GM15510 (cell line): ENCODE measurements at regions not wholly inside any gene's neighbourhood (a gene's known extent, or its start where the extent isn't known, plus 50 kb on each side); places are given as distances from the start of the nearest gene placed in this dataset.

Experiments
- POLR2A ChIP-seq: IDR thresholded peaks from 3 replicates; pipeline ENCODE4 v1.6.1; 2011; ENCODE audit warnings: borderline replicate concordance; ENCODE audit not compliant: insufficient read length; ENCODE audit errors: extremely low read depth

DNA sequence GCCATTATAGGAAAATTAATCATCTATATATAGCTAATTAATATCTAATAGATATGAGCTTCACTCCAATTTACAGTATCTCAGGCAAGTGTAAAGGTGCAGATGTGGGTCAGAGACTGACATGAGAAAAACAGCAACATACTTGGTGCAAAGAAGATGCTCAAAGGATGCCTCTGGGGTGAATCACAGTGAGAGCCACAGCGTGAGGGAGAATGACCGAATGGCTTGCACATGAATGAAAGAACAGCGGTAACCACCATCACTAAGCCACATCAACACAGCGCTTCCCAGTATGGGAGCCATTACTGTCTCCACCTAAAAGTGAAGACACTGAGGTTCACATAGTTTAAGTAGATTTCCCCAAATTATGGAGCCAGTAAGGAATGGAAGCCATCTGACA is 423.4 kb upstream of the ID2 start:
- TF ChIP-seq POLR2A, result no peak

DNA sequence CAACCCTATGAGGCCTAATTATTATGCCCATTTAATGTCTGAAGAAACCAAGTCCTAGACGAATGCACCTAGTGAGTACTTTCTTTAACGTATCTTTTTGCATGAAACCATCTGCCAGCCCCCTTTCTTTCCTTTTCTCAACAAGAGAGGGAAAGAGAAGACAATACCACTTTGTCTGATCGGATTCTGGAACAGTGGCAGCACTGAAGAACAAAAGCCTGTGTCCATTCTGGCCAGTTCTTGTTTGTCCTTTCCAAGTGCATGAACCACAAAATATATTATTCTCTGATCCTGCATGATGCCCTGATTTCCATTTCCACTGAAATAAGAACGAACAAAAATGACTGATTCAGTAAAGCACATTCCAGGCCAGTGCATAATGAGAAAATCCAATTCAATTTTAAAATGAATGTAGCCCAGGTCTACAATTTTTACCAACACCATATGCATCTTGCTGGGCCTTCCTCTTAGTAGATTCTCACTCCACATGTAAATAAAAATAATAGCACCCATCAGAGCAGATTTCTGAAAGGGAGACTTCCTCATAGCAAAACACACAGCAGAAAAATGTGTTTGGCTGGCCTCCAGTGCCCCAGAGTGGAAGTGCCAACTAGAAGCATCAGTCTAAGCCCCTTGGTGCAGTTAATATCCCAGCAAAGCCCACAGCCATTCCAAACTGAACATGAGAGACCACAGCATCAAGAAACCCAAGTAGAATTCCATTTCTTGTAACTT is 422.6 kb upstream of the ID2 start:
- TF ChIP-seq POLR2A, result no peak

DNA sequence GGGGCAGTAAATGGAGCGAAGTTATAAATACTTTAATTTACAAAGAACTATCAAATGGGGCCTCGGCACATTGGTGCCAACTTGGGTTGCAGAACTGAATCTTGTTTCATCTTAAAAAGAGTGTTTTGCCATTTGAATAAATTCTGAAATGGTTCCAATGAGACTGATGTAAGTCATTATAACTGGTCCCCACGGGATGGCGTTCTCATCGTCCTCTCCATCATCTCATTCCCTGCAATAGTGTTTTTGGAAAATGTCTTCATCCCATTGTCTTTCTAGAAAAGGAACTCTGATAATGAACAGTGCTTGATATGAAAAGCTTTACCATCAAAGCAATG is 422.0 kb upstream of the ID2 start:
- TF ChIP-seq POLR2A, result no peak

DNA sequence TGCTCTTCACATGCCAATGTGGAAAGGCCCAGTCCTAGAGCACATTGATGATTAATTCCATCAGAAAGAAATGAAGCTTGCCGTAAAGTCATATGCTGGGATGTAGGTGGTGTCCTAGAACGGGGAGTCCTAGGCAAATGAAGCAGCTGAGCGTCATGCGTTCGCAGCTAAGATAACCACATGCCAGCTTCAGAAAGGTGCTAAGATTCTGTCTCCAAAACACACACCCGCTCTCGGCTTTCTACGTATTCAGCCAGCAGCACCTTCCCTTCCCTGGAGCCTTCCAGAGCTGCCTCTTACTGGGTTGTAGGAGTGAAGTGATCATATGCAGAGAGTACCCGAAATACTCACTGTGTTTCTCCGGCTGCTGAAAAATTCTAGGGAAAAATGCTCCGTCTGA is 421.6 kb upstream of the ID2 start:
- TF ChIP-seq POLR2A, result no peak

DNA sequence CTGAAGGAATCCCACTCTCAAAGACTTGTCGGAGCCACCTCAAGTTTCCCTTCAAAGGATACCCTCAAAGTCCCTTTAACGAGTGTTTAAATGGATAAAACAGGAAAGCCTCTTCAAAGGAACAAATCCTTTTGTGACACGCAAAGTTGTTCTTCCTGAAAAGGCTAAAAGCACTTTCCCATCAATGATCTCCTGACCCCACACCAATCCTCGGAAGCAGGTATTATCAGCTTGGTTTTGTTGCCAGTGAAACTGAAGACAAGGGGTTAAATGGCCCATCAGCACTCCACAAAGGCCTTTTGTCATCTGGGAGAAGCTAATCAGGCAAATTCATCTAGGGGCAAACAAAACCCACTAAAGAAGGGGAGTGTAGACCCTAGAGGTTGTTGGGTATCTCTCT is 418.0 kb upstream of the ID2 start:
- no peak for TF ChIP-seq POLR2A

DNA sequence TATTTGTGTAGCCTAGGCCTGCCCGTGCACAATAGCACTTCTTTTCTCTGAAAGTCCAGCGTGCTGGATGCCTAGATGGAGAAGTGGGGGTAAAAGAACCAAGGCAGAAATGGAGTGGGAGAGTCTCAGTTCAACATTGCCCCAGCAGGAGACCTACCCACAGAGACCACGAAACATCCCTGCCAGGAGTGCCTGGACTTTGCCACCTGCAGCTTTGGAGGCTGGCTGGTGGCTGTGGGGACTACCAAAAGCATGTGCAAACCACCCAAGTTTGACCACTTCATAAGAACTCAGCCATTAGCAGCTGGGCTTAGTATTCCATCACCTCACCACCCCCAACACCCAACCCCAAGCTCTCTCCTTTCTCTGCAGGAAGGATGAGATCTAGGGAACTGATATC is 416.9 kb upstream of the ID2 start:
- TF ChIP-seq POLR2A, result no peak

DNA sequence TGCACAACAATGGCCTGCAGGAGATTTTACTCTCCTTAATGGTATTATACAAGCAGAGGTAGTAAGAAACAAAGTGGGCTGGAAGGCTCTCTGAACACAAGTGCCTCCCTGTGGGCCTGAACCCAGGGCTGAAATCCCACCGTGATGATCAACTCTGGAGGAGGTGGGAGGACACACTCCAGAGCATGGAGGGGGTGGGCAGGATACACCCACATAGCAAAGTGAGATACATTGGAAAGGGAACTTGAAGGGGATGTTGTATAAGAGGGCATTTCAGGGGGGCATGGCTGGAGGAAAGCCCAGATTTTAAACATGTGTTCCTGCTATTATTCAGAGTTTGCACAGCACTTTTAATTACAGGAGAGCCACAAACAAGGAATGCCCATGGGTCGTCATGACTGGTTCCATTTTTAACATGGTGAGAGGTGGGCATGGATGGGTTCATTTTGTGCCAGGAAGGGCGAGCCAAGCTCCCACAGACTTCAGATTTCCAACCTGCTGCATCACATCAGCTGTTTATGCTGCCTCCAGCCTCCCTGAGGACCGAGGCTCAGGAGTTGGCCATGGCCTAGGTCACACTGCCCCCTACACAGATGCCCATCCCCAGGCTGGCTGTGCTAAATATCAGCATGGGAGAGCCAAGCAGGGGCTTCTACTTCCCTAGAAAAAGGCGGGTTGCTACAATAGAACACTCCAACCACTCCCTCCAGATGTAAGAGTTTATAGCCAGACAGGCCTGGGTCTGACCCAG is 416.2 kb upstream of the ID2 start:
- no peak for TF ChIP-seq POLR2A

DNA sequence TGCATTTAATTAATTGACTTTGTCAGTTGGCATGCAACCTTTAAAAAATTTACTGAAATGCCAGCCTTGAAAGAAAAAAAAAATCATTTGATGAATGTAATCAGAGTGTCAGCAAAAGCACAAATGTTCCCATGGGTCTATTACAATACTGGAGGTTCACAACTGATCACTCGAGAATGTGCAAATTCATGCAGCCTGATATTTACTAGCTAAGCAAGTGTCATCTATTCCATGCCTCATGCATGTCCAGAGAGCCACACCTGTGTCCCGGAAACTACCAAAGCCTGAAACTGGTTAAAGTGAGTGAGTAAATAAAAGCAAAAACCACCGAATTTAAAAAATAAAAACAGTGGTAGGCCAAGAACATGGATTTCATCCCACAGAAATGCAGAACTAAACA is 415.3 kb upstream of the ID2 start:
- no peak for TF ChIP-seq POLR2A

DNA sequence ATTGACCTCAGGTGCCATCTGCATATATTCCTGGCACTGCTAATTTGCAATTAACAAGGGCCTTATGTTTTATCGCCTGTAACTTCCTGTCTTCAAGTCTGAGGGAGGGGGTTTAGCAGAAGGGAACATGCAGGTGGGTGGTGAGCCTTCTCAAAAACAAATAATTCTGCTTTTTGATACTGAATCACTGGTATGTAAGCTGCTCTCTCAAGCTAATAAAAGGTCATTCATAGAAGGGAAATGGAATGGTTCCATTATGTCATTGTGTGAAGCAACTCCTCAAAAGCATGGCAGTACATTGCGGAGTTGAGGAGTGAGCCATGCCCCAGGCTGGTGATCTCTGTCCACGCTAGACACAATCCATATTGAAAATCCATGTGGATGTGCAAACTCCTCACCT is 414.8 kb upstream of the ID2 start:
- TF ChIP-seq POLR2A, result no peak

DNA sequence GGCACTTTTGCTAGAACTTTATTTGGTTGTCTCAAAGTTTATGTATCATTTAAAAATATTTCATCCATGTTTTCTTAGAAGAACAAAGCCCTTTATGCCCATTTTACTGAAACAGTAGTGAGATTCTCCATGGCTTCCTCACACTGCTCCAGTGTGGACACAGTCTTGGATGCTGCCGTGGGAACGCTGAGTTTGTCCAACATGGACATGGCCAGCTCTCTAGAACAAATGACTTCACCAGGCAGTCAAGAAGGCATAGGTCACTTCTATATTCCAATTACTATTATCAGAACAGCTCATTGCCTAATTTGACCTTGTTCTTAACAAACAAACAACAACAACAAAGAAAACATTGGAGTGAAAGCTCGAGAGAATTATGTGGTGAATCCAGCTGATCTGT is 414.1 kb upstream of the ID2 start:
- TF ChIP-seq POLR2A, result no peak

DNA sequence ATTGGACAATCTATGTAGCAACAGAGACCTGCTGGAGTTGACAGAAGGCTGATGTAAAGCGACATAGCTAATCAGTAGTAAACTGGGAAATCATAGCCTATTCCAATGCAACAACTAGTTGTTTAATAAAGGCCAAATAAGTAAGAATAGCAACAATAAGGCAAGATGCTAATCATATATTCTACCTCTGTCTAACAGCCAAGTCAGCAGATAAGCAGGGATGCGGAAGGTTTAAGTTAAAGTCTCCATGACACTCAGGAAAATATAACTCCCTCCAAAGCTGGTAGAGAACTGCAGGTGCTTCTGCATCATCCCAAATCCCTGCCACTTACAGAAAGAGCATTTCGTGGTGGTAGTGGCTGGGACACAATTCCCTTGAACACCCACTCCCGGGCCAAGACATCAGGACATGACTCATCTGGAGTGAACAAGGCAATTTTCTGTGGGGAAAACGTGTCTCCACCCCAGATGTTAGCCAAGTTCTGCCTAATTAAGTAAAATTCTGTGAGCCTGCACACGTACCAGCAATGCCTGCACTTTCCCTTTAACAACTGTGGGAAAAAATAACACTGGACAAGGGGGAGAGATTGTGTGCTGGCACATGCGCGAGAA is 413.6 kb upstream of the ID2 start:
- TF ChIP-seq POLR2A, result no peak

DNA sequence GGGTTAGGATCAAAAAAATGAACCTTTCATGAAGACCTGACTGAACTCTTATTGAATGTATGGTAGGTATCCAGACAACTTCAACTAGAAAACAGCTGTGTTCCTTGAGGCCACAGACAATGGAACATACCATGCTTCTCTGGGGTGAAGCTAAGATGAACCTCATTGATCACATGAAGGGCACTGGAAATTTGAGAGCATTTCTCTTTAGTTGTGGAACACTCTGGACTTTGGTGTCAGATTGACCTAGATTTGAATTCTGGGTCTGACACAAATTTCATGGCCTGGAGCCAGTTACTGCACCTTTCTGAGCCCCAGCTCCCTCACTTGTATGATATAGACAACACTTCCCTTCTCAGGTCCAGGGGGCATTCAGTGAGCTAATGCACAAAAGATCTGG is 411.2 kb upstream of the ID2 start:
- no peak for TF ChIP-seq POLR2A

DNA sequence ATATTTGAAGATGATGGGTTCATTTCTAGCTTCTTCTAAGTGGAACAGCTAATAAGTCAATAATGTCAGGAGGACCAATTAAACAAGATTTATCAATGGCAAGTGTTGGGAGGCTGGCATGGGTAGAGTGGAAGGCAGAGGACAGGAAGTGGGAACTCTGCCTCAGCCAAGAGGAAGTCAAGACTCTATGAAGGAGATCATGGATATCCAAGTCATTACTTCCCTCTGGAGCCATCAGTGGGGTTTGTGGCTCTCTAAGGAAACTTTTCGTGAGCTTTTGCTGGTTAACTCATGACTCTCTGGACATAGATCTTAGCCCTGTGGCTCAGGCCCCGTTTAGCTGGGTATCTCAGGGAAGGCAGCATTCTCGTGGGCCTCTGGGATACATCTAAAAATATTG is 410.4 kb upstream of the ID2 start:
- no peak for TF ChIP-seq POLR2A

DNA sequence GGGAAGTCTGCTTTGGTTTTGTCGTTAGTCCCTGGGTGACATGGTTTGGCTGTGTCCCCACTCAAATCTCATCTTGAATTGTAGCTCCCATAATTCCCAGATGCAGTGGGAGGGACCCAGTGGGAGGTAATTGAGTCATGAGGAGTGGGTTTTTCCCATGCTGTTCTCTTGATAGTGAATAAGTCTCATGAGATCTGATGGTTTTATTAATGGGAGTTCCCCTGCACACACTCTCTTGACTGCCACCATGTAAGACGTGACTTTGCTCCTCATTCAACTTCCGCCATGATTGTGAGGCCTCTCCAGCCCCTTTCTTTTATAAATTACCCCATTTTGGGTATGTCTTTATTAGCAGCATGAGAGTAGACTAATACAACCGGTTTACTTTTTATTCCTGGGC is 405.8 kb upstream of the ID2 start:
- no peak for TF ChIP-seq POLR2A

DNA sequence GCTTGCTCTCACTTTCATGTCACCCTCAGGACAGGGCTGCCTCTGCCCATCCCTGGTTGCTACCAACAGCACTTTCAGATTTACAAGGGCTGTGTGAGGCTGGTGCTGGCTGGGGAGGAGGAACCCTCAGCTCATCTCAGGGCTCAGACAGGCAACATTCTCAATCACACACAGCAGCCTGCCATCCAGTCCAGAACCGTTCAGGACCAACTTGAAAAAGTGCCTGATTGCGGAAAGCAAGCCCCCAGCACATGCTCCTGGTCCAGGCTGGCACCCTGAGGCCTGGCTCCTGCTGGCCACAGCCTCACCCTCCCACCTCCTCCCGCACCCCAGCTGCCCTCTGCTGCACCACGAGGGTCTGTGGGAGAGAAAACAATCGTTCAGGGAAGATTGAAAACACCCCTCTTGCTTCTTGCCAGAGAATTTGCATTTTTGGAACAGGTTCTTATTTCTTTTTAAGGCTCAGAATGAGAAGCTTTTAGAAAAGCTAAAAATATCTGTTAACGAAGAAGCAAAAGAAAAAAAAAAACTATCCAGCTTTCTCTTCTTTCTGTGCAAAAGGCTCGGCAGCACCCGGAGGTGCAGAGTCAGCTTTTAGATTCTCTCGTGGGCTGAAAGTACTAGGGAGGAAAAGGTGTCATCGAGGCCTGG is 403.8 kb upstream of the ID2 start:
- TF ChIP-seq POLR2A, result no peak
